Eye (tissue), 1 donor: ENCODE measurements at regions not wholly inside any gene's neighbourhood (a gene's known extent, or its start where the extent isn't known, plus 50 kb on each side); places are given as distances from the start of the nearest gene placed in this dataset.
A peak's percentile ranks its signal among the peaks of the same experiment; 100 is the strongest.
"Not testable (repeated sequence)": the region's sequence is repeated elsewhere in the genome, so short reads cannot be mapped to it uniquely, and the experiment has no call there.

Source experiments
- DNase-seq: peaks from one replicate; pipeline ENCODE4 v3.0.0-alpha.2; 2015

DNA sequence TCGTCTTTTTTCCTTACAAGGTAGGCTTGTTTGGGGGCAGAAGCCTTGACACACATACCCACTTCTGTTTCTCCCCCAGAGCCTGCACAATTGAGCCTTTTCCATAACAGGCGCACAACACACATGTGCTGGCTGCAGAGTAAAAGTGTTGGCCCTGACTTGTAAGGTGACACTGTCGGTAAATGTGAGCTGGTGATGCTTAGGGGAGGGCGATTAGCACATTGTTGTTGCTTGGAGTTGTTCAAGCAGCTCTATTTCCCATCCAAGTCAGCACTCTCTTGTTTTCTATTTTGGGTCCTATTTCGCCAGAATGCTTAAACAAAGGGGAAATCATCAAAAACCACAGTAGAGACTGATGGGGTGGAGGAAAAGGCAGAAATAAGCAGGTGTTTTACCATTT is 51.9 kb upstream of the PTPRJ start:
- no peak for DNase-seq

DNA sequence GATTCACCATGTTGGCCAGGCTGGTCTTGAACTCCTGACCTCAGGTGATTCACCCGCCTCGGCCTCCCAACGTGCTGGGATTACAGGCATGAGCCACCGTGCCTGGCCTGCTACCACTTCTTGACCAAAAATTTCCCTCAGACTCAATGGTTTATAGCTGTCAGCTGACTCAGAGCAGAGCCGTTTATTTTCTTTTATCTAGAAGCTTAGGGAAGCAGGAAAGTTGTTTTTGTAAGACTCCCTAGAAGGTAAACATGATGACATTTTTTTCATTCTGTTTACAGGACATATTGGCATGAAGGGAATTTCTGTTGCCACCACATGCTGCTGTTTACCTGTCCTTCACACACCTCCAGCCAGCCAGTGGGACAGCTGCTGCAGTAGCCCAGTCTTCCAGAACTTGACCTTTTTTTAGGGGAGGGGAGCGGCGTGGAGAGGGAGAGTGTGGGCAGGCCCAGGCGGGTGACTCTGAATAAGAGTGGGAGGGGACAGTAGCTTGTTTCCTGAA is 56.1 kb upstream of the PTPRJ start:
- DNase-seq, result no peak

DNA sequence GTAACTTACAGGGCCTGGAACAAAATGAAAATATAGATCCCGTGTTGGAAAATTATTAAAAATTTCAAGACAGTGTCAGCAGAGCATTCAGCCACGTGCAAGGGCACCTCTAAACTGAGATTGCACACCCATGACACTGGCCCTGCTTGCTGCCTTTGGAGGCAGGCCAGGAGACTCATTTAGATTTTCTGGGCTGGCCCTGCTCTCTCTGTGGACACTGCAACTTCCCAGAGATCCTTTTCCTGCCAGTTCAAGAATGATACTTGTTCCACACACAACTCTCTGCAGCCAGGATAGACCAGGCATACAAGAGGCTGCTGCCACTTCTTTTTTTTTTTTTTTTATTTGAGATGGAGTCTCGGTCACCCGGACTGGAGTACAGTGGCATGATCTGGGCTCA is 56.7 kb upstream of the PTPRJ start:
- no peak for DNase-seq

DNA sequence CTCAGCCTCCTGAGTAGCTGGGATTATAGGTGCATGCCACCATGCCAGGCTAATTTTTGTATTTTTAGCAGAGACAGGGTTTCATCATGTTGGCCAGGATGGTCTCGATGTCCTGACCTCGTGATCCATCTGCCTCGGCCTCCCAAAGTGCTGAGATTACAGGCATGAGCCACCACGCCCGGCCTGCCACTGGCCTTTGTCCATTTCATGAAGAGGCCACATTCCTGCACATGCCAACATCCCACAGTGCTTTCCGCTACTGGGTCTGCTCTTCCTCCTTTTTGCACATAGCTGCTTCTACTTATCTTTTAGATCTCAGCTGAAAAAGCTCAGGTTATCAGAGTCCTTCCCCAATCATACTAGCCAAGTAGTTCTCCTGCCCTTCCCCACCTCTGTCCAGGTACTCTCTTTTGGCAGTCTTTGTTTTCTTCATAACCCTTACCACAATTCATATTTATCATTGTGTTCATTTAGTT is 59.2 kb upstream of the PTPRJ start:
- not testable (repeated sequence) for DNase-seq

DNA sequence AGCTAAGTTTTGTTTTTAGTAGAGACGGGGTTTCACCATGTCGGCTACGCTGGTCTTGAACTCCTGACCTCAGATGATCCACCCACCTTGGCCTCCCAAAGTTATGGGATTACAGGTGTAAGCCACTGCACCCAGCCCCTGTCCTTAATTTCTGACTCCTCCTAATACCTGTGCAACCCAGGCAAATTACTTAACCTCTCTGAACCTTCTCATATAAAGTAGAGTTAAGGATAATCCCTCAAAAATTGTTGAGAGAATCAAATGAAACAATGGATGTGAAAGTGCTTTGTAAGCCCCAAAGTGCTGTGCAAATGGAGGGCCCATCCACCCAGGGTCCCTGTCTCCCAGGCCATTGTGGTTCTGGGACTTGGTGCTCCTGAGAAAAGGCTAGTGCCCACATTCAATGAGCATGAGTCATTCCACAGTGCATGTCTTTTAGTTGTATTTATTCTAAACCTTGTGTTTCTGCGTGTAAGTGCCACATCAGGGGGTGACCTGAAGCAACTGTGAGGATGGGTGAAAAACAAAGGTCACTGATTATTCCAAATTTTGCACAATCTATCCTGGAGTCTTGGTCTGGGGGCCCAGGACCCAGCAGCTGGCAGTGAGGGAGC is 61.4 kb upstream of the PTPRJ start:
- no peak for DNase-seq

DNA sequence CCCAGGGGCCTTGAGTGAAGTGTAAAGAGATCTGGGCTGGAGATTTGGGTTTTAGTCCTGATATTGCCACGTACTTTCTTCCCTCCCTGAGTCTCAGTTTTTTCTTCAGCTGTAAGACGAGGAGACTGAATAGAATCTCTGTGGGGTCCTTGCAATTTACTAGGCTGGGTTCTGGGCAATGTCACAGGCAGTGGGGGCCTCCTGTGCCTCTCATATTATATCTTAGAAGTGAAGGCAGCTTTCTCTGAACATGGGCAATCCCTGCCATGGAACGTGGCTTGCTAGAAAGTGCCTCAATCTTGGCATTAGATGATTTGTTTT is 62.0 kb upstream of the PTPRJ start:
- DNase-seq, result no peak

DNA sequence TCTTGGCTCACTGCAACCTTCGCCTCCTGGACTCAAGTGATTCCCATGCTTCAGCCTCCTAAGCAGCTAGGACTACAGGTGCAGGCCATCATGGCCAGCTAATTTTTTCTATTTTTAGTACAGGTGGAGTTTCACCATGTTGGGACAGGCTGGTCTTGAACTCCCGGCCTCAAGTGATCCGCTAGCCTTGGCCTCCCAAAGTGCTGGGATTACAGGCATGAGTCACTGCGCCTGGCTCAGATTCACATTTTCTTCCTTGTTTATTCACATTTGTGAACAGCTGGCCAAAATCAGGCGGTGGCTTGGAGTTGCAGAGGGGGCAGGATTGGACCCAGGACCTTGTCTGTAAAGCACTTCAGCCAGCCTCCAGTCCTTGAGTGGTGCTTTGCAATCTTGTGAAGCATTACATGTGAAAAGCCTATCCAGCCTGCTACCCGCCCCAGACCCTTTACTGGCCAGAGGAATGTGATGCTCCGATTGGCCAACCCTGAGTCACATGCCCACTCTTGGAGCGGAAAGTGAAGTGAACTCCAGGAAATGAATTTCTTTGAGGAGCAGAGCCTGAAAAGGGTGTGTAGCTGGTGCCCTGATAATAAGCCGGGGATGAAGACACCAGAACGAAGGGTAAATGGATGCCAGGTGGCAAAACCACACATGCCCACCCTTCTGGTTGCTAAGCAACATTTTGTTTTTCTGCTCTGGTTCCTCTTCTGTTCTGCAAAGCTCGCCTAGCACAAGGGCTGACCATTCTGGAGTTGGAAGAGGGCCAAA is 62.6 kb upstream of the PTPRJ start:
- peak; percentile 66 for DNase-seq

DNA sequence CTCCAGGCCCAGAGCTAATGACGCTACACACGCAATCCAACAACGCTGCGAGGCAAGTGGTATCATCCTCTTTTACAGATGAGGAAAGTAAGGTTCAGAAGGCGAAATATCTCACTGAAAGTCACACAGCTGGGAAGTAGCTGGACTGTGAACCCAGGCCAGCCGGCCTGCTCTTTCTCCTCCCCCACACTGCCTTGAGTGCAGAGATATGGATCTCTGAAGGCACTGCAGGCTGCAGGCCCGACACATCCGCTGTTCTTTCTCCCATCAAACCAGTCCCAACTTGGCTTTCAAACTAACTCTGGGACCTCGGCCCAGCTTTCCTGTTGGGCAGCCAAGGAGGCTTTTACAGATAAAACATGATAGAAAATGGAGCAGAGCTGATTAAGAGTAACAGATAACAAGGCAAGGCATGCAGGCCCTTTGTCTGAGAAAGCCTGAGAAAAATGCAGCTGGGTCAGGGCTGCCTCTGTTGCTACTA is 64.0 kb upstream of the PTPRJ start:
- DNase-seq, result peak; percentile 39

DNA sequence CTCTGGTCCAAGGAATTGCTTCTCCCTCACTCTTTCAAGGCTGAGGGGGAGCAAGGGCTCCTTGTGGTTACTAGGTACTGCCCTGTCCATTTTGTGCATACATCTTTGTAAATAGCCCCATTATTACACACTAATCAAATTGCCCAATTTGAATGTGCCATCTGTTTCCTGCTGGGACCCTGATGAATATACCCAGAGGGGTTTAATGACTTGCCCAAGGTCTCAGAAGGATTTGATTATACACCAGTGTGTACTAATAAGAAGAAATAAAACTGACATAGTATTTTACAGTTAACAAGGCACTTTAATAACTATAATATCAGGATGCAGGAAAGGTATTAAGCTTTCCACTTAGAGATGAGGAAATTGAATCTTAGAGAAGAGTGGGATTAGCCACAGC is 64.6 kb upstream of the PTPRJ start:
- no peak for DNase-seq

DNA sequence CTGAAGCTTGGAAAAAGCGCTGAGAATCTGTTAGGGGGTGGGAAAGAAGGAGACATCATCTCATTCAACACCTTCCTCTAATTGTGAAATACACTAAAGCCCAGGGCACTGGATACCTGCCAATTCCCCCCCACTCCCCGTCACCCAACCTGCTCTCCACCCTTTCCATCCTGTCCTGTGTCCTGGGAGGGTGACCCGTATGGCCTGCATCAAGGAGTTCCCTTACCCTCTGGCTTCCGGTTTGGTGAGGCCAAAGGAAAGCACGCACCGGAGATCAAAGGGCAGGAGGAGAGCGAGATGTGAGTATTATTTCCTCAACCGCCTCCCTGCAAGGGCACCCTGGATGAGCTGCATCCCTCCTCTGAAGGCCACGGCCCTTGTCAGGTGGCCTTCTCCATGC is 65.0 kb upstream of the PTPRJ start:
- no peak for DNase-seq

DNA sequence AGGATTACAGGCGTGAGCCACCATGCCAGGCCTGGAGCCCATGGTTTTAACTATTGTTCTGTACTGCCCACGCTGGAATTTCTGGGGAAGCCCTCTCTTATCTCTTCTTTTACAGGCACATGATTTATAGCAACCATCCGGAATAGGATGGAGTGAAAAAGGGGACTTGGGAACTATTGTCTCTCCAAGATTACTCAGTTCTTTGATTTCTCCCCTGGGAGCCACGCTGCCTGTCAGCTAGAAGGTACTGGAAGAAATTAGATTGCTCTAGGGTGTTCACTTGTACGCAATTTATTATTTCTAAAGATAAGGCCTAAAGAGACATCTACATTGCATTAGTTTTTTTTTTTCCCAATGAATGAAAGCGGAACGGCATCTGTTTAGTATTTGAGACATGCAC is 65.6 kb upstream of the PTPRJ start:
- no peak for DNase-seq

DNA sequence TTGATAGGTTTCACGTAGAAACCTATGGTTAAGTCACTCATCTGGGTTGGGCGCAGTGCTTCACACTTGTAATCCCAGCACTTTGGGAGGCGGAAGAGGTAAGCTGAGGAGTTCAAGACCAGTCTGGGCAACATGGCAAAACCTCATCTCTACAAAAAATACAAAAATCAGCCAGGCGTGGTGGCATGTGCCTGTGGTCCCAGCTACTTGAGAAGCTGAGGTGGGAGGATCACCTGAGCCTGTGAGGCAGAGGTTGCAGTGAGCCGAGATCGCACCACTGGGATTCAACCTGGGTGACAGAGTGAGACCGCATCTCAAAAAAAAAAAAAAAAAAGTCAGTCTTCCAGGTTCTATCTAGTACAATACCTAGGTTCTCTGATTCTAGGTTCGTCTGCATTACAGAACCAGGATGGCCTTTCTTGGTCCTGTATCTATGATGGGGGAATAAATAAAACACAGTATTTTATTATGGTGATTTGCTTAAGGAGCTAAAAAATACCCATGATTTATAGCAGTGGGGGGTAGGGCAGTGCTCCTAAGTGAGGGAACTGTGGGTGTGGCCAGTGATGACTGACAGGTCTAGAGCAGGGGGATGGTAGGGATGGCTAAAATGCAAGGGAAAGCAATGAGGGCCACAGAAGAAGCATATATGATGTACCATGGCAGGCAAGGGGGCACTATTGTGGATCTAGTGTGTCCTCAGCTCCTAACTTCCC is 65.5 kb upstream of the NUP160 start:
- no peak for DNase-seq

DNA sequence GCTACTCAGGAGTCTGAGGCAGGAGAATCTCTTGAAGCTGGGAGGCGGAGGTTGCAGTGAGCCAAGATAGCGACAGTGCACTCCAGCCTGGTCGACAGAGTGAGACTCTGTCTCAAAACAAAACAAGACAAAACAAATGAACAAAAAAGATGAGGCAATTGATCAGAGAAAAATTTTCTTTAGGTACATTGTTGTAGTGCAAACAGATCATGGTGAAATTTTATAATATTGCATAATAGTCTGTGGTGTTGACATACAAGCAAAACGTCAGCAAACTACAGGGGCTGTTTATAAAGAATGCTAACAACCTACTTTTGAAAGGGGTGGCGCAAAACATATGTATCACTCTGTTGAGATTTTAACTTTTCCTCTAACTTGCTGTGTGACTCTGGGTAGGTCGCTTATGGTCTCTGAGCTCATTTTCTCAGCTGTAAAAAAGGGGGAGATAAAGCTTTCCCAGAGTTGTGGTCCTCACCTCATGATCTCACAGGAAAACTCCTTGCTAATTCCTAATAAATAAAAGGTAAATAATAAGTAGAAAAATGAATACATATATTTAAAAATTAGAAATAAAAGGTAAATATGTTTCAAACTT is 64.8 kb upstream of the NUP160 start:
- no peak for DNase-seq

DNA sequence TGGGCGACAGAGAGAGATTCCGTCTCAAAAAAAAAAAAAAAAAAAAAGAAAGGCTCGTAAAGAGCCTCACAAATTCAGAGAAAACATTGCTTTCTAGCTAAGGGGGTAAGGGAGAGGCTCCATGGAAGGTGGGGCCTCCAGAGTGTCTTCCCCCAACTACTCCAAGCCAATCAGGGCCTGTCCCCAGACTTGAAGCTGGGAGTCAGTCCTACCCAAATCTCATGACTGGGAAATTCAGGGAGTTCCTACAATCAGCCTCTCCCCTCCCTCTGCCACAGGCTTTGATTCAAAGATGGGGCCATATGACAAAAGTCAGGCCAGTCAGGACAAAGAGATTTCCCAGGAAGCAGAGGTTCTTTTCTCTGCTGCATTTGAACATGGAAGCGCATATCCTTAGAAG is 63.0 kb upstream of the NUP160 start:
- no peak for DNase-seq

DNA sequence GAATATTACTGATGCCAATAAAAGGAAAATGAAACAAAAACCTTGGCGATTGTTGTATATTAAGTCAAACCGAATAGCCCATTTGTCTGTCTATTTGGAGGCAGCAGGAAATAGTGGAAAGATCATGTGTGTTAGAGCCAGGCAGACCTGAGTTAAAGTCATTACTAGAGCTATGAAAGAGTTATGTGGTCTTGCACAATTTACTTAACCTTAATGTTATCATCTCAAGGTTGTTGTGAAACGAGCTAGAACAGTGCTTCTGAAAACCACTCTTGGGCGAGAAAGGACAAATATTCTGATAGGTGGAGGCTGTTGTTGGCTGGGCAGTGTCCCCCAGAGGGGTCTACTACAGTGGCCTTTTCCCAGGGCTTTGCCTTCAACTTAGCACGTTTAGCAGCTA is 60.0 kb upstream of the NUP160 start:
- DNase-seq, result no peak

DNA sequence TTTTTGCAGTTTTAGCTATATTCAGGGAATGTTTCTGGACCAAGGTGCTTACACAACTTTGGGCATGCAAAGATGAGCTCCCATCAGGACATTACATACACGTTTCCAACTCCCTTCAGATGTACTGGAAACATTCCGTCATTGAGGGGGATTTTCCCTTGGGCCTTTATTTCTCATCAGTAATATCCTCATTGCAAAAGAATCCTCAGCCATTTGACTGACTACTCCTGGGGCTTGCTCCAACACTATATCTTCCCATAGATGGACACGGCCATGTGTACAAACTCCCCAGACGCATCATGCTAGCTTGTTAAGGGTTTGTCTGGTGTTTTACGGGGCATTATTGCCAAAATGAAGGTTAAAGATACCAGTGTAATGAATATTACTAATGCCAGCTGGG is 59.3 kb upstream of the NUP160 start:
- no peak for DNase-seq

DNA sequence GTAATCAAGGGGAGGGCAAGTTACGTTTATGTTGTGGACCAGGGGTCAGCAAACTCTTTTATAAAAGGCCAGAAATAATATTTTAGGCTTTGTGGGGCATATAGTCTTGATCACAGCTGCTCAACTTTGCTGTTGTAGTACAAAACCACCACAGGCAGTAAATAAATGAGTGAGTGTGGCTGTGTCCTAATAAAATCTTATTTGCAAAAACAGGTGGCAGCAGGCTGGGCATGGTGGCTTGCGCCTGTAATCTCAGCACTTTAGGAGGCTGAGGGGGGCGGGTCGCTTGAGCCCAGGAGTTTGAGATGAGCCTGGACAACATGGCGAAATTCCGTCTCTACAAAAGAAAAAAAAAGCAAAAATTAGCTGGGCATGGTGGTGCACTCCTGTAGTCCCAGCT is 57.9 kb upstream of the NUP160 start:
- no peak for DNase-seq

DNA sequence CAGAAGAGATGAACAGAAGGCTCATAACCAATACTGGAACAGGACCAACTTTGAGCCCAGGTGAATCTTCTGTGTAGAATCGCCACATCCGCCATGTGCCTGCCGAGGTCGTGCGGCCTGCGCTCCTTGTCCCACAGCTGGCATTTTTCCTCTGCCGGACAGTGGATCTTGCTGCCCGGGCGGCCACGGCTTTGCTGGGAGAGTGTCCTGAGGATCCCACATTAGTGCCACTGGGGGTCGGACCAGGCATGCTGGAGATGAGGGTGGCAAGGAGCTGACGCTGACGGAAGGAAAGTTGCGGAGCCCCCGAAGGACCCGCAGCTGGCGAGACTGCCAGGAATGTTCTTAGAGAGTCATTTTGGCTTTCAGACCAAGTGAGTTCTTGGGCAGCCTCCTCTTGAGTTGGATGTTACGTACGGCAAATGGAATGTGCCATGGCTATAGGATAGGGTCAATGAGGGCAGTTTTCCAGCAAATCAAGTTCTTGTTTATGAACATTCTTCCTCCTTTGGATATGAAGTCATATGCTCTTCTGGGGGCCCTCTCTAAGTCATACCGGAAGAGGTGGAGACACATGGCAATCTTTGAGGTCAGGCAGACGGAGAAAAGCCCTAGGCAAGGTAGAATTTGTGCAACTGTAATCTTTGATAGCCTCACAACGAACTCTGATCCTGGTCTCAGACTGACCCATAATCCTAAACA is 57.4 kb upstream of the NUP160 start:
- DNase-seq, result no peak

DNA sequence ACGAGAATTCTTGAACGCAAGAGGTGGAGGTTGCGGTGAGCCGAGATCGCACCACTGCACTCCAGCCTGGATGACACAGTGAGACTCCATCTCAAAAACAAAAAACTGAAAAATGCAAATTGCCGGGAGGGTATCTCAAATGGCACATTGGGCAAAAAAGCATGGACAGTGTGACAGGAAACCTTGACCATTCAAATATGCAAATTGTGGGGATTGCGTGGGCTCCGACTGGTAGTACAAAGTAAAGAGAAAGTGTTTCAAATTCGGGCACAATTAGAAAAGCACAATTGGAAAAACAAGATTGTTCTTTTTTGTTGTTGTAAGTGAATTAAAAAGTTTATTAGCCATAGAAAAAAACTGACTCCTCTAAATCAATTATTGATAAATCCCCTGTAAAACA is 56.7 kb upstream of the NUP160 start:
- no peak for DNase-seq

DNA sequence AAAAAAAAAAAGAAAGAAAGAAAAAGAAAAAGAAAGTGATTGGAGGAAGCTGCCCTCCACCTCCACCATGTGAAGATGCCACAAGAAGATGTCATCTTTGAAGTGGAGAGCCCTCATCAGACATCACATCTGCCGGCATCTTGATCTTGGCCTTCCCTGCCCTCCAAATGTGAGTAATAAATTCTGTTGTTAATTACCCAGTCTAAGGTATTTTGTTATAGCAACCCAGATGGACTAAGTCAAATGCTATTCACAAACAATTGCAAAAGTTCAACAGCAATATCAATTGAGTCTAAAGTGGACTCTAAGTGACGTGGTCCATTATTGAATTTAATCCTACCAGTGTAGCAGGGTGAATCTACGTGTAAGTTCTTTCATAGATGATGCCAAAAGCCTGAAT is 55.9 kb upstream of the NUP160 start:
- DNase-seq, result no peak

DNA sequence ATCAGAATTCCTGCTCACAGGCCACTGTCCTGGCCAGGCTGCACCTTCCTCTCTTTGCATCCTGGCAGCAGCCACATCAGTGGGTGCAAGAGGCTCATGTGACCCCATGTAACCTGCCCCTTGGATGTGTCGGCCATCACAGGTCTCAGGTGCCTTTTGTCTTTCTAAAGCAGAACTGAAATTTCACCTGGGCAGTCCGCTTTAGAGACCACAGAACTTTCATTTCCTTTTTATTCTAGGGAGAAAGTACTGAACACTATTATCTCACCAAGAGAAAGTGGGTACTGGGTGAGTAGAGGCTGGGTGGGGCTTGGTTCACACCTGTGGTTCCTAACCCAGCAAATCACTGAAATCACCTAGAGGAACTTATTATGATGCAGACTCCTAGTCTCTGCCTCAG is 51.7 kb upstream of the NUP160 start:
- DNase-seq, result no peak
